Esophagus muscularis mucosa (tissue), 3 donors: ENCODE measurements at regions not wholly inside any gene's neighbourhood (a gene's known extent, or its start where the extent isn't known, plus 50 kb on each side); places are given as distances from the start of the nearest gene placed in this dataset.

ENCODE experiments used
- CTCF ChIP-seq, 3 experiments: fragments of 200-600 bp in 2 of 3; fragments of 450-650 bp in 1 of 3; sonication (generic) in 2 of 3; IDR thresholded peaks; one replicate each; pipeline ENCODE4 v1.5.1; 2017 to 2019; ENCODE audit warnings: antibody characterized with exemption in 3 of 3, mild to moderate bottlenecking in 2 of 3, moderate library complexity in 1 of 3
- POLR2A ChIP-seq: fragments of 450-650 bp; IDR thresholded peaks from one replicate; pipeline ENCODE4 v1.6.1; 2017; ENCODE audit warnings: antibody characterized with exemption, moderate library complexity, mild to moderate bottlenecking, low read depth
- POLR2AphosphoS5 ChIP-seq, 2 donors: sonication (generic); formaldehyde crosslinking; IDR thresholded peaks; one replicate each; pipeline ENCODE4 v1.6.1; 2017; ENCODE audit warnings: antibody characterized with exemption in 2 of 2

- no peak for TF ChIP-seq CTCF (IDR thresholded peaks at IDR 0.05)
- TF ChIP-seq POLR2A: no peak
- no peak for TF ChIP-seq POLR2AphosphoS5 (IDR thresholded peaks at IDR 0.05)
Measured at GRCh38 chr3:124483915-124484470, 246.3 kb upstream of the UMPS start.
